ENCODE measurements at regions not wholly inside any gene's neighbourhood (a gene's known extent, or its start where the extent isn't known, plus 50 kb on each side); places are given as distances from the start of the nearest gene placed in this dataset.

DNA sequence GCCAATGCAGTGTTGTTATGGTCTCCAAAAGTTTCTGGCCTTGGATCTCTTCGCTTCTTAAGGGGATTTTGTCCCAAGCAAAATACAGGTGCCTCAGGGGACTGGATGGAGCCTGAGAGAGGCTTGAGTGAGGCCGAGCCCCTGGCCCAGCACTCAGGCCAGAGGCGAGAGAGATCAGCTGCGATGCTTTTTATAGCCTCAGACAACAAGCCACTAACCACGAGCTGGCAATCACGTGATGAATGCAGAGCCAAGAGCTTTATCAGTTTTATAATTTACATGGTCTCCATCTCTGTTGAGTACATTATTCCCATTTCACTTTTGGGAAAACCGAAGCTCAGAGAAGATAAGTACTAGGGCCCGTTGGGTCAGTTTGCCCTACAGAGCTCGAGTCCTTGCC, 360.0 kb upstream of the CDH5 start:
- no peak for DNase-seq (ENCODE audit: low read depth, low spot score)
- in situ Hi-C loops (cut with HindIII; ENCODE audit: low sequenced_read_pairs): no loop called here
- TF ChIP-seq, protein P1, sequence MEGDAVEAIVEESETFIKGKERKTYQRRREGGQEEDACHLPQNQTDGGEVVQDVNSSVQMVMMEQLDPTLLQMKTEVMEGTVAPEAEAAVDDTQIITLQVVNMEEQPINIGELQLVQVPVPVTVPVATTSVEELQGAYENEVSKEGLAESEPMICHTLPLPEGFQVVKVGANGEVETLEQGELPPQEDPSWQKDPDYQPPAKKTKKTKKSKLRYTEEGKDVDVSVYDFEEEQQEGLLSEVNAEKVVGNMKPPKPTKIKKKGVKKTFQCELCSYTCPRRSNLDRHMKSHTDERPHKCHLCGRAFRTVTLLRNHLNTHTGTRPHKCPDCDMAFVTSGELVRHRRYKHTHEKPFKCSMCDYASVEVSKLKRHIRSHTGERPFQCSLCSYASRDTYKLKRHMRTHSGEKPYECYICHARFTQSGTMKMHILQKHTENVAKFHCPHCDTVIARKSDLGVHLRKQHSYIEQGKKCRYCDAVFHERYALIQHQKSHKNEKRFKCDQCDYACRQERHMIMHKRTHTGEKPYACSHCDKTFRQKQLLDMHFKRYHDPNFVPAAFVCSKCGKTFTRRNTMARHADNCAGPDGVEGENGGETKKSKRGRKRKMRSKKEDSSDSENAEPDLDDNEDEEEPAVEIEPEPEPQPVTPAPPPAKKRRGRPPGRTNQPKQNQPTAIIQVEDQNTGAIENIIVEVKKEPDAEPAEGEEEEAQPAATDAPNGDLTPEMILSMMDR (IDR thresholded peaks at IDR 0.05; ENCODE audit: low read depth, low read length): no peak
- H3K4me3 ChIP-seq (ENCODE audit: low read depth, low read length): no peak overlapping the region

DNA sequence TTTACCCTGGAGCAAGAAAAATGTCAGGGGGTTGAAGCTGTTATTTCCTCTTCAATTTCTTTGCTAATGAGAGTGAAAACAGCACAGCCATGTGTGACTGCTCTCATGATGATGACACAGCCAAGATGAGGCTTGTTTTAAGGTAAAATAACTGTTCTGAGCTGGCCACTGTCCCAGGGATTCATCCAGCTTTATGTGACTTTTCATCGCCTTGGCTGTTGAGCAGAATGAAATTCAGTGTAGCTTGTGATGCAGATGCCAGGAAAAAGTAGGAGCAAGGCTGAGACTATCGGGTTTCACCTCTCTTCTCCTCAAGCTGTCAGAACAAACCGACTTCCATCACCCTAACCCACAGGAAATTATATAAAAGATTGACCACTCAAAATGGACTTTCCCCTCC, 361.8 kb upstream of the CDH5 start:
- no peak for DNase-seq (ENCODE audit: low read depth, low spot score)

GRCh38 chr16:66003201-66003600, 363.3 kb upstream of the CDH5 start:
- TF ChIP-seq, protein P1 (IDR thresholded peaks at IDR 0.05; ENCODE audit: low read depth, low read length): no peak
- in situ Hi-C loops (cut with HindIII; ENCODE audit: low sequenced_read_pairs): no loop called here
- DNase-seq (ENCODE audit: low read depth, low spot score): no peak
- no peak overlapping the region for H3K4me3 ChIP-seq (ENCODE audit: low read depth, low read length)

More for the DNA sequence above, 361.8 kb upstream of the CDH5 start:
- H3K4me3 ChIP-seq (ENCODE audit: low read depth, low read length): no peak overlapping the region
- TF ChIP-seq, protein P1 (IDR thresholded peaks at IDR 0.05; ENCODE audit: low read depth, low read length): no peak
- in situ Hi-C loops (cut with HindIII; ENCODE audit: low sequenced_read_pairs): no loop called here

GRCh38 chr16:66002601-66003000, 363.9 kb upstream of the CDH5 start:
- in situ Hi-C loops (cut with HindIII; ENCODE audit: low sequenced_read_pairs): no loop called here
- DNase-seq (ENCODE audit: low read depth, low spot score): no peak
- TF ChIP-seq, protein P1 (IDR thresholded peaks at IDR 0.05; ENCODE audit: low read depth, low read length): no peak
- H3K4me3 ChIP-seq (ENCODE audit: low read depth, low read length): no peak overlapping the region

DNA sequence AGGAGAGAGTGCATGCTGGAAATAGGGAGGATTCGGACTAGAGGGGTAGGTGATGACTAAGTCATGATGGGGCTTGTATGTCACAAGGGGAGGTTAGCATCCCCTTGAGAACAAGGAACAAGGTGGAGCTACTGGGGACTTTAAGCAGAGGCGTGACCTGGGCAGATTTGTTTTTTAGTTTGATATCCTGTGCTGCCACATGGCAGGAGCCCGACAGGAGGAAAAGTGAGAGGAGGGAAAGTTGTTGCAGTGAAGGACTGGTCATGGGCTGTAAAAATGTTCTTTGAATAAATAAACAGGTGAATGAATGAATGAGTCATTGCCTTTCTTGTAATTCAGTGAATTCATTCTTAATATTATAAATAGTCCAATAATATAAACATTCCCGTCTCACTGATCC, 365.1 kb upstream of the CDH5 start:
- H3K4me3 ChIP-seq (ENCODE audit: low read depth, low read length): no peak overlapping the region
- TF ChIP-seq, protein P1 (IDR thresholded peaks at IDR 0.05; ENCODE audit: low read depth, low read length): no peak
- in situ Hi-C loops (cut with HindIII; ENCODE audit: low sequenced_read_pairs): no loop called here
- no peak for DNase-seq (ENCODE audit: low read depth, low spot score)

DNA sequence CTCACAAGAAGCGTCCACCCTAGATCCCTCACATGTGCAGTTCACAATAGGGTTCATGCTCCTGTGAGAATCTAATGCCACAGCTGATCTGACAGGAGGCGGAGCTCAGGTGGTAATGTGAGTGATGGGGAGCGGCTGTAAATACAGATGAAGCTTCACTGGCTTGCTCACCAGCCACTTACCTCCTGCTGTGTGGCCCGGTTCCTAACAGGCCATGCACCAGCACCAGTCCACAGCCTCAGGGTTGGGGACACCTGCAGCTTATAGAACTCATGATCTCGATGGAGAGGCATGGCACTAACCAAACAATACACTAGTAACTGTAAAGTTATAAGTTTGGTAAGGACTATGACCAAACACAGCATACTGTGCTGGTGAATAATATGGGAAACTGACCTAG, 368.0 kb upstream of the CDH5 start:
- no peak for DNase-seq (ENCODE audit: low read depth, low spot score)
- in situ Hi-C loops (cut with HindIII; ENCODE audit: low sequenced_read_pairs): no loop called here
- TF ChIP-seq, protein P1 (IDR thresholded peaks at IDR 0.05; ENCODE audit: low read depth, low read length): no peak
- H3K4me3 ChIP-seq (ENCODE audit: low read depth, low read length): no peak overlapping the region

DNA sequence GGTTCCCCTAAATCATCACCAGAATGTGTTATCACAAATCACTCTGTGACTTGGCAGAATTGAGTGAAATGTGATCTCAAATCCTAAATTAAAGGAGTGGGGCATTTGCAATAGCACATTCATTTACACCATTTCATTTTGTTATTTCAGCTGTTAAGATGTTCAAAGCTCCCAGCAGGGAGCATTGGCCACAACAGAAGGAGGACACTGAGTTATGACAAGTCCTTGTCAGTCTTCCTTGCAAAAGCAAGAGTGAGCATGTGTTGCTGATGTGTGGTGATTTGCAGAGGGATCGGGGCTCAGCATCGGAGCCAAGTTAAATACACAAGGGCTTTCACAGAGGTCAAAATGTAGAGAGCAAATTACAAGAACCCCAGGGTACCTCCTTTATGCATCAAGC, 372.2 kb upstream of the CDH5 start:
- no peak overlapping the region for H3K4me3 ChIP-seq (ENCODE audit: low read depth, low read length)
- peak; percentile 81 for DNase-seq (ENCODE audit: low read depth, low spot score)
- in situ Hi-C loops (cut with HindIII; ENCODE audit: low sequenced_read_pairs): no loop called here
- TF ChIP-seq, protein P1 (IDR thresholded peaks at IDR 0.05; ENCODE audit: low read depth, low read length): no peak
